NCI-H2029 treated with DMSO at 0.1 percent for 48 hours (cell line): ENCODE measurements at regions not wholly inside any gene's neighbourhood (a gene's known extent, or its start where the extent isn't known, plus 50 kb on each side); places are given as distances from the start of the nearest gene placed in this dataset.
"Not testable (repeated sequence)": the region's sequence is repeated elsewhere in the genome, so short reads cannot be mapped to it uniquely, and the experiment has no call there.

Experiments
- DNase-seq: peaks from one replicate; lab custom pipeline; 2025; lab: John Stamatoyannopoulos, UW

DNA sequence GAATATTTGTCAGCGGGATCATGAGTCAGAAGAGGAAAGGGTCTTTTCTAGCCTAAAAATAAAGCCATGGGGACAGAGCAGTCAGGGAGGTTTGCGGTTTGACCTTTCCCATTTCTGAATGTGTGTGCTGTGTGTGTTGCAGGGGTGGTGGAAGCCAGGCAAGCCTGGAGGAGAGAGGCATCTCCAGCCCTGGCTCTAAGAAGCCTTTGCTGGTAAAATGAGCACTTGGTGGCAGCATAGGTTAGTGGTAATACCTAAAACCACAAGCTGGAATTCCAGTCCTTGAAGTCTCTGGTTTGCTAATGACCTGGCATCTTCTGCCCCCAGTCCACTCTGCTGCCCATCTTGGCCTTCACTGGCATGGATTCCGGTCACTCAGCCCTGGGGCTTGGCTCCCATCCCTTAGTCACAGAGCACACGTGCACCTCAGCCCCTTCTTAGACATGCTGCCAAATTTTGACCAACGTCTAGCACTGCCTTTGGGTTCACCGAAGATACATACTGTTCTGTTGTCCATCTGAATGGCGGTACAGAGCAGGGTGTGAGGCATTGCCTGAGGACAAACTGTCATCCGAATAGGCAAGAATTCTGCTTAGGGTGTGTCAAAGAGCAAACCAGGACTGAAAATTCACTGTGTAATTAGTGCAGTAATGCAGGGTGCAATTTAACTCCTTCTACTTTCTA is 52.7 kb downstream of the KCNA5 start:
- no peak for DNase-seq

- DNase-seq, result no peak
Measured at GRCh38 chr12:5097786-5098185, 54.1 kb downstream of the KCNA5 start.

- DNase-seq, result no peak
Measured at GRCh38 chr12:5099136-5099535, 55.5 kb downstream of the KCNA5 start.

DNA sequence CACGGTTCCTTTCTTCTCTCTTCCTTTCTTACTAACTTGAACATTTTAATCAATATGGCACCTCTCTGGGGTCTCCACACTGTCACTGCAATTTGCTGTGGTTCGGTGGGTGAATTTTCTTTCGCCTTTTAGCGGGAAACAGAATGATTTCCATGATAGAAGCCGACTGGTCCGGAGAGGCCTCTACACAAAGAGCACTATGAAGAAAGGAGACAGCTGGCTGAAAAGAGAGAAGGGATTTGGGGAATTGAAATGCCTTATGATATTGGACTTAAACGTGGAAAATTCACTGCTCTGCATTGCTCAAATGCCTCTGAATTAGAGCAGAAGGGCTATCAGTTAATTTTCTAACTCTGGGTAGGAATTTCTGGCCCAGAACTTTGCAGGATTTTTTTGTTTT is 55.9 kb downstream of the KCNA5 start:
- no peak for DNase-seq

- DNase-seq, result no peak
Measured at GRCh38 chr12:5101686-5102085, 58.0 kb downstream of the KCNA5 start.

- DNase-seq, result no peak
Measured at GRCh38 chr12:5102261-5102789, 58.6 kb downstream of the KCNA5 start.

- no peak for DNase-seq
Measured at GRCh38 chr12:5102806-5103205, 59.1 kb downstream of the KCNA5 start.

DNA sequence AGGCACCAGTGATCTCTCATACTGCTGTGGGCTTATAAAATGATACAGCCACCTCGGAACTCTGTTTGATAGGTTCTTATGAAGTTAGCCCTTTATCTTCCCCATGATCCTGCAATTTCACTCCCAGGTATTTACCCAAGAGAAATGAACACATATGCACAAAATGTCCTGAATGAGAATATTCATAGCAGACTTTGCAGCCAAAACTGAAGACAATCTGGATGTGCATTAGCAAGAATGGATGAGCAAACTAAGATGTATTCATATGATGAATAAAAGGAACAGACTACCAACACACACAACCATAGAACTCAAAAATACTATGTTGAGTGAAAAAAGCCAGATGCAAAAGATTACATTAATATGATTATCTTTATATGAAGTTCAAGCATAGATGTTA is 66.7 kb downstream of the KCNA5 start:
- DNase-seq, result no peak

- no peak for DNase-seq
Measured at GRCh38 chr12:5114436-5114835, 70.8 kb downstream of the KCNA5 start.

GRCh38 chr12:5121784-5122183 is 78.1 kb downstream of the KCNA5 start:
- DNase-seq, result not testable (repeated sequence)

- not testable (repeated sequence) for DNase-seq
Measured at GRCh38 chr12:5122256-5122831, 78.7 kb downstream of the KCNA5 start.

- DNase-seq, result no peak
Measured at GRCh38 chr12:5123921-5124320, 80.2 kb downstream of the KCNA5 start.

- DNase-seq, result peak; percentile 15
Measured at GRCh38 chr12:5124401-5124800, 80.7 kb downstream of the KCNA5 start.

- DNase-seq, result no peak
Measured at GRCh38 chr12:5134861-5135525, 91.3 kb downstream of the KCNA5 start.

DNA sequence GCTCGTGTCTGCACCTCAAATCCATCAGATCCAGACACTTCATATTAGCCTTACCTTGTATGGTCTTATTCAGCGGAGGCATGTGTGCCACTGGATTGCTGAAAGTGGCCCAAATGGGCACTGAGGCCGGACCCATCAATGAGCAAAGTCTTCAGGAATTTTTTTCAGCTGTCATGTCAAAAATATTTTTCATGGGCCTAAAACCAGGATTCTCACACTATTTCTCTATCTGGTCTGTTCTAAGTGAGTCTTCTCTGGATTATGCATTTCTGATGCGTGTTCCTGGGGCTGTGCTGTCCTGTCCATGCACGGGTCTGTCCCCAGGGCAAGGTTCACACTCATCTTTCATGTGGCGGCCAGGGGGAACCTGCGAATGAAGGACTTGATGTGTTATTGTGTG is 94.6 kb downstream of the KCNA5 start:
- DNase-seq, result no peak

DNA sequence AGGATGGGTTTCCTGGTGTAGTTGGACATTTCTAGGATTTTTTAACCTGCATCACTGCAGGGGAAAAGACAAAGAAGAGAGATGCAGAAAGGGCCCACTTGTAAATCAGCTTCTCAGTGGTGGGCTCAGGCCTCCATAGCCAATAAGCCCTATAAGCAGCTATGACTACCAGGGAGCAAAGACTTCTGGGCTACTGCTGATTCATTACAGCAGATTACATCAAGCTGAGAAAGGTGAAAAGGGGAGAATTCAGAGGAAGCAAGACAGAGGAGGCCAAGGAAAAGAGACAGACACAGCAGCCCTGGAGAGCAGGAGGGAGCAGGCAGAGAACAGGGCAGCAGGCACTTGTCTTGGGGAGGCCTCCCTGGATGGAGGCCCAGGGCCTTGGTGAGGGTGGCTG is 95.2 kb downstream of the KCNA5 start:
- DNase-seq, result no peak

GRCh38 chr12:5139751-5140150 is 96.1 kb downstream of the KCNA5 start:
- no peak for DNase-seq

GRCh38 chr12:5140190-5140589 is 96.5 kb downstream of the KCNA5 start:
- DNase-seq, result no peak

- DNase-seq, result no peak
Measured at GRCh38 chr12:5148880-5149279, 105.2 kb downstream of the KCNA5 start.

GRCh38 chr12:5154091-5154490 is 110.4 kb downstream of the KCNA5 start:
- DNase-seq, result no peak

GRCh38 chr12:5155866-5156265 is 112.2 kb downstream of the KCNA5 start:
- DNase-seq, result no peak

DNA sequence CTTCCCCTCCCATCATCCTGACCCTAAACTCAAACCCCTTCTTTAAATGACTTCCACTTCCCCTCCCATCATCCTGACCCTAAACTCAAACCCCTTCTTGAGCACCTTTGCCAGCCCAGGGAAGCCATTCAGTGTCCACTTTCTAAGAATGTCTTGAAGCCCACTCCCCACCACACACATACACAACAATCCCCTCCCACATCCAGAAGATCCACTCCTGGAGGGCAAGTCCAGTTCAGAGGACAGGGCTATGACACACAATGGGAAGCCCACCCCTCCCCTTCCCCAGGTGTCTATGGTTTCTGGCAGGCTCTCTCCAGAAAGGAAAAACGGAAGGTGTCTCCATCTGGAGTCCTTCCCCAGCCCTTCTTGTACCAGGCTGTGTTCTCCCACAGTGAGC is 117.1 kb downstream of the KCNA5 start:
- no peak for DNase-seq

- DNase-seq, result no peak
Measured at GRCh38 chr12:5163661-5164060, 120.0 kb downstream of the KCNA5 start.
